ENCODE measurements at regions not wholly inside any gene's neighbourhood (a gene's known extent, or its start where the extent isn't known, plus 50 kb on each side); places are given as distances from the start of the nearest gene placed in this dataset.

DNA sequence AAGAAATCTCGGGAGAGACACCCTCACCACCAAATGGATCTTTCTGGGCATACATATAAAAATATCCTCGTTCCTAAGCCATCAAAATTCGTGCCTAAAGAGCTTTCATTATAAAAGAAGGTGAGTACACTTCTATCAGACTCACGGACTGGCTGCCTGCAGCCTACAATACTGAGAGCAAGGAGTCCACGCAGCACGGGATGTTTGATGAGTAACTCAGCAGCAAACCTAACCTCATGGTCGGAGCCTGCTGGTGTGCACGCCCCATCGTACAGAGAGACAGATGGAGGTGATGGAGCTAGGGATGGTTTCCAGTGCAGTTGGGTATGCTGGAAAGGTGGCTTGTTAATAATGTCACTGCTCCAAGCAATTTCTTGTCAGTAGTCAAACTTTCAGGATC lies 256.2 kb downstream of the FIGN start:
- Histone ChIP-seq H3K9me3 (no peaks in the 10 kb centered on the region), H3K36me3 (no peaks in the 10 kb centered on the region), H3K27me3 (no peaks in the 10 kb centered on the region), H3K4me1 (ENCODE audit: control insufficient read depth in 1 of 2, insufficient read depth in 1 of 2, low read depth in 1 of 2, low read length in 1 of 2) (no peaks in the 10 kb centered on the region), H3K4me3 (ENCODE audit: low read depth in 1 of 2, low read length in 1 of 2) (no peak overlapping the region), H3K27ac (no peak overlapping the region)
- TF ChIP-seq, protein P1, sequence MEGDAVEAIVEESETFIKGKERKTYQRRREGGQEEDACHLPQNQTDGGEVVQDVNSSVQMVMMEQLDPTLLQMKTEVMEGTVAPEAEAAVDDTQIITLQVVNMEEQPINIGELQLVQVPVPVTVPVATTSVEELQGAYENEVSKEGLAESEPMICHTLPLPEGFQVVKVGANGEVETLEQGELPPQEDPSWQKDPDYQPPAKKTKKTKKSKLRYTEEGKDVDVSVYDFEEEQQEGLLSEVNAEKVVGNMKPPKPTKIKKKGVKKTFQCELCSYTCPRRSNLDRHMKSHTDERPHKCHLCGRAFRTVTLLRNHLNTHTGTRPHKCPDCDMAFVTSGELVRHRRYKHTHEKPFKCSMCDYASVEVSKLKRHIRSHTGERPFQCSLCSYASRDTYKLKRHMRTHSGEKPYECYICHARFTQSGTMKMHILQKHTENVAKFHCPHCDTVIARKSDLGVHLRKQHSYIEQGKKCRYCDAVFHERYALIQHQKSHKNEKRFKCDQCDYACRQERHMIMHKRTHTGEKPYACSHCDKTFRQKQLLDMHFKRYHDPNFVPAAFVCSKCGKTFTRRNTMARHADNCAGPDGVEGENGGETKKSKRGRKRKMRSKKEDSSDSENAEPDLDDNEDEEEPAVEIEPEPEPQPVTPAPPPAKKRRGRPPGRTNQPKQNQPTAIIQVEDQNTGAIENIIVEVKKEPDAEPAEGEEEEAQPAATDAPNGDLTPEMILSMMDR (IDR thresholded peaks at IDR 0.05), result no peak

DNA sequence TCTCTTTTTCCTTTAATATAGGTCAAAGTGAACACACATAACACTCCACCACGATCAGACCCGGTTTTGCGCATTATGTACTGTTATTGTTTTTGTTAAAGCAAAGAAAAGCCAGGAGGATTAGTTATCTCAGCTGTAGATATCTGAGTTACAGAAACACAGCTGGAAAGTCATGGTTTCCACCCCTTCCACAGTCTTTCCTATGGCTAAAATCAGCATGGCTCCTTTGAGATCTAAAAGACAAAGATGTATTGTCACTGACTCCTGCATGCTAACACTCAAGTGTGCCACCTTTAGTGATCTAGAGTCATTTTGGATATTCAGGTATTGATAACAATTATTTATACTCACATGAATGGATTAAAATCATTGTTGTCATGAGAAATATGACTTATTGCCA lies 260.0 kb downstream of the FIGN start:
- Histone ChIP-seq H3K9me3 (no peaks in the 10 kb centered on the region), H3K36me3 (no peaks in the 10 kb centered on the region), H3K4me1 (ENCODE audit: control insufficient read depth in 1 of 2, insufficient read depth in 1 of 2, low read depth in 1 of 2, low read length in 1 of 2) (no peaks in the 10 kb centered on the region), H3K27ac (no peak overlapping the region), H3K27me3 (no peaks in the 10 kb centered on the region), H3K4me3 (ENCODE audit: low read depth in 1 of 2, low read length in 1 of 2) (no peak overlapping the region)
- TF ChIP-seq, protein P1 (IDR thresholded peaks at IDR 0.05), result no peak

DNA sequence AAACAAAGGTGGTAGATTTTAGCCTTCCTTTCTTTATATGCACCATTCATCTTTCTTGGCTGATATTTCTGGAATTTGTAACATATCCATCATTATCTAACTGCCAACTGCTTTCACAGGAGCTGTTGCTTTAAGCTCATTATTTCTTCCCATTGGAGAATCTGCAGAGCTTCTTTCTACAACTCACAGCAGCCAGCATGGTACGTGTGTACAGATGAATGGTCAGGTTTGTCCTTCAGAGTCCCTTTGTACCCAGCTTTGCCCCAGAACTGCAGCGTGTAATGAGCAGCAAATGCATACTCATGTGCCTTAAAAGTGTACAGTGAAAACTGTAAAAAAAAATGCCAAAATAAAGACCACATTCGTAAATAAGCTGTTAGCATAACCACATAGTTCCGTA lies 260.9 kb downstream of the FIGN start:
- TF ChIP-seq, protein P1 (IDR thresholded peaks at IDR 0.05), result no peak
- H3K9me3 ChIP-seq, result no peaks in the 10 kb centered on the region
- H3K4me3 ChIP-seq (ENCODE audit: low read depth in 1 of 2, low read length in 1 of 2), result no peak overlapping the region
- no peaks in the 10 kb centered on the region for H3K27me3 ChIP-seq
- no peaks in the 10 kb centered on the region for H3K4me1 ChIP-seq (ENCODE audit: control insufficient read depth in 1 of 2, insufficient read depth in 1 of 2, low read depth in 1 of 2, low read length in 1 of 2)
- H3K27ac ChIP-seq, result no peak overlapping the region
- H3K36me3 ChIP-seq, result no peaks in the 10 kb centered on the region

DNA sequence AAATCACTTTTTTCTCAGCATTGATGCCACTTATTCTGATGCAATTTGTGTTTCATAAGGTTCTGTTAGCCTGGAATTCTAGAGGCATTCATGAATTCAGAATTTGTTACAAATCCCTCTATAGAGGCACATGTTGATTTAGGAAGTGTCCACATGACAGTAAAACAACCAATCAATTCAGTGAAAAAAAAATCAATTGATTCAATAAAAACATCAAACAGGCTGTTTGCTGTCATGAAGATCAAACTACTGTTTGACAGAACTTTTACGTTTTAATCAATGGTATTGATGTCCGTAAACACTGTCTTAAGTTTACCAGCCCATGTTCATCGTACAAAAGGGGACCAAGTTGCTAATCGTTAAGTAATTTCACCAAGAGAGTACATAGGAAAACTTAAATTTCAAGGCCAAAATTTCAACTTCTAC lies 261.5 kb downstream of the FIGN start:
- H3K27ac ChIP-seq, result no peak overlapping the region
- no peaks in the 10 kb centered on the region for H3K9me3 ChIP-seq
- H3K36me3 ChIP-seq, result no peaks in the 10 kb centered on the region
- TF ChIP-seq, protein P1 (IDR thresholded peaks at IDR 0.05), result no peak
- no peaks in the 10 kb centered on the region for H3K27me3 ChIP-seq
- no peak overlapping the region for H3K4me3 ChIP-seq (ENCODE audit: low read depth in 1 of 2, low read length in 1 of 2)
- H3K4me1 ChIP-seq (ENCODE audit: control insufficient read depth in 1 of 2, insufficient read depth in 1 of 2, low read depth in 1 of 2, low read length in 1 of 2), result no peaks in the 10 kb centered on the region

DNA sequence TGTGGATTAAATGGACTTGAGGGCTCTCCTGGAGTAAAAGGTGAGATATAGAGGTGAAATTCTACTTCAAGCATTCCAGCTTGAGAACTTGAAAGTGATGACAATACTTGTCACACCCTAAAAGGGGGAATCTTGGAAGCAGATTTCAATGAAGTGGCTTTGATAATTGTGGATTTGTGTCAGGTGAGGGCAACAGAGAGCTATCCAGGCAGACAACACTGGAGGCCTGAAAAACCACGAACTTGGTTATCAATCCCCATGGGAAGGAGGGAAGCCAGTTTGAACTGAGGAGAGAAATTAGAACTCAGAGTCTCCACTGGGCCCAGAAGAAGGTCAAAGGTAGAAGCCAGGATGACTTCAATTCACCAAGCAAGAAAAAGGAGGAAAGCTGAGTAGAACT lies 263.9 kb downstream of the FIGN start:
- TF ChIP-seq, protein P1 (IDR thresholded peaks at IDR 0.05), result no peak
- Histone ChIP-seq H3K4me3 (ENCODE audit: low read depth in 1 of 2, low read length in 1 of 2) (no peak overlapping the region), H3K27ac (no peak overlapping the region), H3K36me3 (no peaks in the 10 kb centered on the region), H3K27me3 (no peaks in the 10 kb centered on the region), H3K9me3 (no peaks in the 10 kb centered on the region), H3K4me1 (ENCODE audit: control insufficient read depth in 1 of 2, insufficient read depth in 1 of 2, low read depth in 1 of 2, low read length in 1 of 2) (no peaks in the 10 kb centered on the region)

GRCh38 chr2:163469561-163469962 lies 266.2 kb downstream of the FIGN start:
- TF ChIP-seq, protein P1 (IDR thresholded peaks at IDR 0.05), result no peak
- Histone ChIP-seq H3K9me3 (no peaks in the 10 kb centered on the region), H3K4me3 (ENCODE audit: low read depth in 1 of 2, low read length in 1 of 2) (no peak overlapping the region), H3K27me3 (no peaks in the 10 kb centered on the region), H3K36me3 (no peaks in the 10 kb centered on the region), H3K4me1 (ENCODE audit: control insufficient read depth in 1 of 2, insufficient read depth in 1 of 2, low read depth in 1 of 2, low read length in 1 of 2) (no peaks in the 10 kb centered on the region), H3K27ac (no peak overlapping the region)

Measured in neutrophil (primary cell).